Hematopoietic multipotent progenitor cell treated with erythropoietin and hydrocortisone succinate and interleukin-3 and kit ligand, for 8 days (in vitro differentiated cells): ENCODE measurements at regions not wholly inside any gene's neighbourhood (a gene's known extent, or its start where the extent isn't known, plus 50 kb on each side); places are given as distances from the start of the nearest gene placed in this dataset.
"Not testable (repeated sequence)": the region's sequence is repeated elsewhere in the genome, so short reads cannot be mapped to it uniquely, and the experiment has no call there.

ENCODE experiments used
- DNase-seq: peaks from one replicate; pipeline ENCODE4 v3.0.0-alpha.2; 2015

DNA sequence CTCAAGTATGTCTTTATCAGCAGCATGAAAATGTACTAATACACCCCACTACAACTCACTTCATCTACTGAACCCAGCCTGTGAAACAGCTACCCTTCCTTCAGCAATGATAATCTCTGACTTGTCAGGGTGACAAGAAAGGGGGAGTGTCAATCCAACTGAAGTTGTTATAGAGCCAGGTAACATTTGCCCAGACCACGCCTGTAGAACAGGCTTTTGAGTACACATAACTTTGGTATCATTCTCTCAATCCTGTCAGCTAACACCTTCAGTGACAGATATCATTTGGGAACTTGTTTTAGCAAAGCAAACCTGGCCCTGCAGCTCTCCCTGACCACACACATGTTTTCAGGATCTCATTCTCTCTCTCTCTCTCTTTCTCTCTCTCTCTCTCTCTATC lies 592.2 kb downstream of the SMARCA1 start:
- DNase-seq: no peak

DNA sequence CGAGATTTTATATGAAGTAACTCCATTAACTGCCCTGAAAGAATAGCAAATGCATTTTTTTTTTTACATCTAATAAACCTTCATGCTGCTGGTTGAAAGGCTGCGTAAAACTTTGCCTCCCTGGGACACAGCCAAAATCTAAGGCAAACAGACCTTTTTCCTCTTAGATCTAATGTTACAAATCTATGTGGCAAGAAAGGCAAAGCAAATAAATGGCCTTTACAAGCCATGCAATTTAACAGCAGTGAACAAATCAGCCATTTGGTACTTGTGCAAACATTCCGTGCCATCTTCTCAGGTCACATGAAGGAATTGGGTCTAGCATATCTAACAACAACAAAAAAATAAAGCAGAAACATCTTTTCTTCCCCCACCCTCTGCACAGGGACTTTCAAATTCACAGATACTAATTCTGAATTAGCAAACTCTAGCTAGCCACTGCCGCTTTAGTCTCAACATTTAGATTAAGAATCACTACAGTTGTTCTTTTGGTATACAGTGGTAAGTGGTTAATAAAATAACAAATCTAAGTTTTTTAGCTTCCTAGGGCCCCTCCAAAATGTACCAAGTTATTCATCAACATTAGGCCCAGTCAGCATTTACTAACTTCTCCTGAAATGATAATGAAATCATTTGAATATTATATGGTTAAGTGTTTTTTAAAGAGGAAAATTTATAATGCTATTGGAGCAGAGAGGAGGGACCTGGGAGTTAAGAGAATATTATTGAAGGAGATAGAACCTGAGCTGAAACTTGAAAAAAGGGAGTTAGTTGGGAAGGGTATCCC lies 593.8 kb downstream of the SMARCA1 start:
- no peak for DNase-seq

DNA sequence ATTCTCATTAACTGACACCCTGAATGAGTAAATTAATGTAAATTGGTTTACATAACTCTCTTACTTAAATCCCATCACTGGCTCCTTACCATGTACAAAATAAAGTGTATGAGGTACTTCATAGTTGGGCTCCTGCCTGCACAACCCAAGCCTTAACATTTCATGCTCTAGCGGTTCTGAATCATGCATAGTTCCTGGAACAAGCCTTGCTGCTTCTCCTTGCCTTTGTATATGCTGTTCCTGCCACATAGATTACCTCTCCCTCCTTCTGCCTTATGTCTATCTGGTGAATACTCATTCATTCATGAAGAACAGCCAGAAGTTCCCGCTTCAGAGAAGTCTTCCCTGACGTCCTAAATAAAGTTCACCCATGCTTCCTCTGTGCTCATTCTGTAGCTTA lies 594.7 kb downstream of the SMARCA1 start:
- DNase-seq: no peak

DNA sequence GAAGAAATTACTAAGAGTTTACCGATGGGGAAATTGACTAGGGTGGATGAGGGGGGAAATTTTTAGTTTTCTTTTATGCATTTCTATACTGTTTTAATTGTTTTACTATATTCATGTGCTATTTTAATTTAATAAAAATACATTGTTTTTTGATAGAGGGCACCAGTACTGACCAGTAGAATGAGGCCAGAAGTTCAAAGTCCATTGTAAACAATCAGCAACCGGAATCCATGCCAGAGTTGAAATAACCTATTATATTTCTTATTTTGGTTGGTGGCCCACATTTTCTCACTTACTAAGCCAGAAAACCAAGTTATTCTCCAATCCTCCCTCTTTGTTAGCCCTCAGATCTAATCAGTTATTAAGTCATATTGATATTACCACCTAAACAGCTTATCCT lies 595.9 kb downstream of the SMARCA1 start:
- no peak for DNase-seq

DNA sequence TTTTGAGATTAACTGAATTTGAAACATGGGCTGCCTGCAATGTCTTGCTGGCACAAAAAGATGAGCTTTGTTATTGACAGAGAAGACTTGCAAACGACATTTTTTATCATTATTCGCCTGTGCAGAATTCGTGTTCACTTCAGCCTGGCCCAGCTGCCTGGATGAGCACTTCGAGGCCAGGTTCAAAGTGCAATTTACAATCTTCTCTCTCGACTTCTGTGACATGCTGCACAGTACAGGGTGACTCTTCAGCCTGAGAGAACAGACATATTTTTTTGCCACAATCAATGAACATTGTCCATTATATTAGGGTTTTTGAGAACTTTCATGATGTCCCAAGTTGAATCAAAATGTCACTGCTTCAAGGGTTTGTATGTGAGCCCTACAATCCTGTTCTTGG lies 616.5 kb downstream of the SMARCA1 start:
- no peak for DNase-seq

DNA sequence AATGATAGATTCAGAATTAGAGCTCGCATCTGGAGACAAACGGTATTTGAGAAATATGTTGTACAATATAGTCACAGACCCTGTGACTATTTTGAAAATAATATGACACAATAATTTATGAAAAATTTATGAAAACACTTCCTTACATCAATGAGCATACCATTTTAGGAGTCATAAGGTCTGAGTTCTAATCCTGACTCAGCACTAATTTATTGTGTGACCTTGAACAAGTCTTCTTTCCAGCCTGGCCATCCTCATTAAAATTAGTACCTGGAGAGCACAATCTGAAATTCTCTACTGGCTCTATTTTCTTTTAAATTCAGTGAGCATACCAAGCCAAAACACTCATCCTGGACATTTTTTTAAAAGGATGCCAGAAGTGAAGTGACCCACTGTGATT lies 622.3 kb downstream of the SMARCA1 start:
- no peak for DNase-seq

DNA sequence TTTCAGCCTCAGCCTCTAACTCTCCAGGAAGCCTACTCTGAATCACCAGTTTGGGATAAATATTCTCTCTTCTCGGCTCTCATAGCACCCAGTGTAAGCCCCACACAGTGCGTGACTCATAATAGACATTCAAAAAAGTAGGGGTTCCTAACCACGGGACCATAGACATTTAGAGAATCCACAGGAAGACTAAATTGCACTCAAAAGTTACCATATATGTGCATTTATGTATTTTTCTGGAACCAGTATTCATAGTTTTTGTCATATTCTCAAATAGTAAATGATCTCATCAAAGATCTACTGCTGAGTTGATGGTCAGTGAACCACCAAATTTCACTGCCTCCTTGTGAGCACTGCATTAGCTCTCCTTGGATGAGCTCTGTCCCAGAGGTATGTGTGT lies 625.7 kb downstream of the SMARCA1 start:
- DNase-seq: no peak

DNA sequence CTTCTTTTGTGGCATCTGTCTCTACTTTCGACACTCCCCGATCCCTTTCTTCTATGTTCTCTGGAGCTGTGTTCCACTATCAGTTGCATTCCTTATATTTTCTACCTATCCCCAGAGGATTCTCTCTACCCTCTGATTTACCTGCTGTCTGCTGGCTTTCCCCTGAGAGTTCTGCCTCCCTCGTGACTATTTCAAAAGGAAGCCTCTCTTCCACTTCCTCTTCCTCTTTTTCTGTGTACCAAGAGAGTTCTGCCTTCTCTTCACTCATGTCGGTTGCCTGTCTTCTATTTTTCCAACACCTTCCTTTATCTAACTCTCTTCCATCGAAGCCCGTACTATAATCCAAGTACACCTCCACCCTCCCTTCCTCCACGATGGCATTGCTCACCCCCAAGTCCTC lies 631.7 kb downstream of the SMARCA1 start:
- no peak for DNase-seq

DNA sequence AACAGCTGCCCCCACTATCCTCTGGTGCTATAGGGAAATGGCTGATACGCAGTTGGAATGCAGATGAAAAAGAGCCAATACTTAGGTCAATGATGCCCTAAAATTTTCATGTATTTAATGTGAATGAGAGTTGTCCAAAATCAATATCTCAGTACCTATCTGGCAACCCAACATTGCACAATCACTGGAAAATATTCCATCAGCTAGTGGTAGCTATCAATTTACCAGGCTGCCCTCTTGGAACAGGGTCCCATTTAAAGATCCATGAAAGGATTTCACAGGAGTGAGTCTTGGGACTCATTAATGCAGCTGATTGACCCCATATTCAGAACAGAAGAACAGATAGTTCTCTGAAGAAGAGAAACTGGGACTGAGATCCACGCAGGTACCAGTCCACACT lies 638.9 kb downstream of the SMARCA1 start:
- DNase-seq: no peak

DNA sequence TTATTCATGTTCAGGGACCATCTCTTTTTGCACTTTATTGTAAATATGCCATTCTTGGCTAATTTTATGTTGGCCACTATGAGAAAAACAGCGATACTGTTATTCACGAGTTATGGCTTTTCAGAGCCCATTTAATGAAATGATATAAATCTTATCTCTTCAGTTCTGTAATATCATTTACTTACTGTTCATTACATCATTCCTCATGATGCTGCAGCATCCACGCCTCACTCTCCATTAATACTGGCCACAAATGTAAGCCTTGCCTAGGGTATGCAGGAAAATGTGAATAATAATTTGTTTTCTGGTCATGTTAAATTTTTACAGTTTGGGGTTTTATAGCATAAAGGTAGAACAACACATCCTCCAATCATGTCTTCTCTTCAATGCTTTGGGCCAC lies 639.6 kb downstream of the SMARCA1 start:
- DNase-seq: no peak

DNA sequence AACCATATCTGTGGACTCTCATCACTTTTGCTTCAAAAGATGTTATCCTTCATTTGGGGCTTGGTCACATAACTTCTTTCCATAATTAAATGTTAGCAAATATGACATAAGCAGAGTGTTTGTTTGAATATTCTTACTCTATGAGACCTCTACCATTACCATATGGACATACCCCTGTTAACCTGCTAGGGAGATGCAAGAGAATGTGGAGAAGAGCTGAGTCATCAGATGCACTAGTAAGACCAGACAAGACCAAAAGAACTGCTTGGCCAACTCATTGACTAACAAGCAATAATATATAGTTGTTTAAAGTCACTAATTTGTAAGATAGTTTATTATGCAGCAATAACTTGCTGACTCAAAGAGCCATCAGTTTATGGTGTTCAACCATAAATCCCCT lies 652.9 kb downstream of the SMARCA1 start:
- DNase-seq: no peak

DNA sequence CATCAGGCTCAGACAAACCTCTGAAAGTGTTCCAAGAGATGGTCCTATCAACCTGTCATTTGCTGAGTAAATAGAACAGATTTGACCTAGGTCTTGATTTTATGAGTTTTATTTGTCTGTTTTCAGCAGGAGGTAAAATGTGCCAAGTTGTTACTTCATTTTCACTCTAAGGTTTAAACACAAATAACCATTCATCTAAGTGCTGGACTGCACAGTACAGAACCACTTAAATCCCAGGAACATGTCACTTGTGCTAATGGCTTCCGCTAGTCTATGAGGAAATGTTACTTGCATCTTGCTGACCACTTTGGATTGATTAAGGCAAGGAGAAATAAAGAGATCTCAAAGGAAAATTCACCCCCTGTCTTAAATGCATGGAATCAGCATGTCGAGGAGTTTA lies 660.7 kb downstream of the SMARCA1 start:
- no peak for DNase-seq

DNA sequence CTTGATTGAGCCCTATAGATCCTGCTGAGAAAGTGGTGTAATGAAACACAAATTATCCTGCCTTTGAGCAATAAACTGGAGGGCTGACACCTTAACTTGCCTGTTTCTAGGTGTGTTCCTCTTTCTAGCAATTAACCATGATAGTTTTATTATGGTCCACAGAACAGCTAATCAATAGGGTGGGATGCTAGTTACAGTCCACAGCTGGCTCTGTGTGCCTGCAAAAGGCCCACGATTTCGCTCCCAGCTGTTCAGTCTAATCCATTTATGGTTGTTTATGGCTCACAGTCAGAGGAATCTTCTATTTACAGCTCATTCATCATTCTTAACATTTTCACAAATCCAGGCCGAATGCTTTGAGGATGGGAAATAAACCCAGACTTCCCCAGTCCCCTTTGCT lies 674.9 kb downstream of the SMARCA1 start:
- no peak for DNase-seq

DNA sequence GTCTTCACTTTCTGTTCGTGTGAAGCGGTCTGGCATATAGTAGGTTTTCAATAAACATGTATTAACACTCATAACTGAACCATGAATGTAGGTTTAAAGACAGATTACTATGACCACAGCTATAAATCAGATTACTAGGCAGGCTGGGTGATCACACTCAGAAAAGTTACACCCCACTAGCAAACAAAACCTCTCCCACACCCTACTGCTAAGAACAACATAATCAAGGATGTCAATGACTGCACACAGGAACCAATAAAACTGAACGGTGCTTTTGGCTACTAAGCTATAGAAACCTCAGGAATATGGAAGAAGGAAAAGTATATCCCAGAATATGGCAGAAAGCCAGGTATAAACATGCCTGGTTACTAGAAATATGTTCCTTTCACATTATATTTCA lies 676.9 kb downstream of the SMARCA1 start:
- no peak for DNase-seq

DNA sequence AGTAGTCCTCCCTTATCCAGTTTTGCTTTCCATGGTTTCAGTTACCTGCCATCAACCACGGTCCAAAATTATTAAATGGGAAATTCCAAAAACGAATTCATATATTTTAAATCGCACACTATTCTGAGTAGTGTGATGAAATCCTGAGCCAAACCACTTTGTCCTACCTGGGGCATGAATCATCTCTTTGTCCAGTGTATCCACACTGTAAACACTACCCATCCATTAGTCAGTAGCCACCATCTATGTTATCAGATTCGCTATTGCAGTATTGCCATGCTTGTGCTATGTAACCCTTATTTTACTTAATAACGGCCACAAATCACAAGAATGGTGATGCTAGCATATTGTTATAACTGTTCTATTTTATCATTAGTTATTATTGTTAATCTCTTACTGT lies 704.6 kb downstream of the SMARCA1 start:
- DNase-seq: no peak

DNA sequence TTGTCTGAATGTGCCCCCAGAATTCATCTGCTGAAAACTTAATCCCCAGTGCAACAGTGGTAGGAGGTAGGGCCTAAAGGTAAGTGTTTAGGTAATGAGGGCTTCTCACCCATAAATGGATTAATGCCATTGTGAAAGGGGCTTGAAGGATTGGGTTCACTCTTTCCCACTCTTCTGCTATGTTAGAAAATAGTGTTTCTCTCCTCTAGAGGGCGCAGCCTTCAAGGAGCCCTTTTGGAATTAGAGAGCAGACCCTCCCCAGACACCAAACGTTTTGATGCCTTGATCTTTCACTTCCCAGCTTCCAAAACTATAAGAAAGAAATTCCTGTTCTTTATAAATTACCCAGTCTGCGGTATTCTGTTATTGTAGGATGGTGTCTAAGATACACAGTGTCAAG lies 706.4 kb downstream of the SMARCA1 start:
- no peak for DNase-seq

DNA sequence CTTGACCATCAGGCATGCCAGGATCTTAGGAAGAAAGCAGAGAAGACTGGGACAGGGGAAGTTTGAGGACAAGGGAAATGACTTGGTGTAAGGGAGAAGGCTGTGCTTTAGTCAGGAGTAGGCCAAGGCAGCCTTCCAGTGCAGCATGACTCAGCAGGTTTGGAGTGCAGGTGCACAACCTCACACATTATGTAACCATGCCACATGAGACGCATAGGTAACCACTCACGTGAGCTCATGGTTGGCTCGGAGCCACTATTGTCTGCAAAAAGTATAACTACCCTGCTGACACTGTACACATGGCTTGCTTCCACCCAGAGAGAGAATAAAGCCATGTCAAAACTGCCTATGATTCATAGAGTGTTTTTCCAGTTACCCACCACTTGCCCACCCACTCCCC lies 715.9 kb downstream of the SMARCA1 start:
- no peak for DNase-seq

DNA sequence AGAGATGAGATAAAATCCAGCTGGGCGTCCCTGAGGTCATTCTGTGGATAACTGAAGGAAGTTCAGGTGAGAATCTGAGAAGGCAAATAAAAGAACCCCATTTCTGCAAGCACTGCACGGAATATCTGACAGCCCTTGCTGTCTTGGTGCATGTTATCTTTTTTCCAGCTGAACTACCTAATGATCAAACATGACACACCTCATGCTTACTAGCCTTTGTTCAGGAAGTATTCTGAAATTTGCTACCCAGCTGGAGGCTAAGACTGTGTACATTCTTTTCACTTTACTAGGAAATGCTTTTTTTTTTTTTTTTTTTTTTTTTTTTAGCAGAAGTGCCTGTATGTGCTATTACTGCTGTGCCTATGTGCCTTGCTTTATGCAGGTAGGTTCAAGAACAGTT lies 718.1 kb downstream of the SMARCA1 start:
- DNase-seq: no peak

DNA sequence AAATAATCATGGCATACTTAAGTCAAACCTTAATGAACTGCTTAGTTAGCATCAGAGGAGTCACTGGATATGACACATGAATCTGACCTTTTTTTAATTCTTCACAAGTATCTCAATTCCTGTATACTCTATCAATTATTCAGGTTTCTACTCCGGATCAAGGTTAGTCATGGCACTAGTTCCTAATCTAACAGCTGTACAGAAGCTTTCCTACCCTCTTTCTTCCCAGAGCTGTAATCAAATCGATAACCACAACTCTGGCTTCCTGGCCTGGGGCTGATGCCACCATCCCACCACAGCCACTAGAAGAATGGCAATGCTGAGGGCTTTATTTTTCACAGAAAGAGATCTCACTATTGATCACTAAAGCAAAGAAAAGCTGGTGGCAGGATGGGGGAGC lies 718.5 kb downstream of the SMARCA1 start:
- no peak for DNase-seq

DNA sequence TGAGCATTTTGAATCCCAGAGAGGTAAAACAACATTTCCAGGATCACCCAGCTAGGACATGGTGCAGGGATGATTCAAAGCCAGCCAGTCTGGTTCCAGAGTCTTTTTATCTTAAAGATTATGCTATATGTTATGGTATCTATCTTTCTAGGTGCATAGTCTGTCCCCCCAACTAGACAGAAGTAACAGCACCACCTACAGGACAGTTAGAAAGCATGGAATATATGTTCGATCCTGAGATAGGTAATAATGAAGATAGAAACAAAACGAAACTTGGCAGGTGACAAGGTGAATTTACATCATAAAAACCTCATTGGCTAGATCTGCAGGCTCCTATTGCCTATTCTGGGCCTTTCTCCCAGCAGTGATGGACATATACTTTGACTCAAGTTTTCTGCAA lies 723.2 kb downstream of the SMARCA1 start:
- DNase-seq: no peak

DNA sequence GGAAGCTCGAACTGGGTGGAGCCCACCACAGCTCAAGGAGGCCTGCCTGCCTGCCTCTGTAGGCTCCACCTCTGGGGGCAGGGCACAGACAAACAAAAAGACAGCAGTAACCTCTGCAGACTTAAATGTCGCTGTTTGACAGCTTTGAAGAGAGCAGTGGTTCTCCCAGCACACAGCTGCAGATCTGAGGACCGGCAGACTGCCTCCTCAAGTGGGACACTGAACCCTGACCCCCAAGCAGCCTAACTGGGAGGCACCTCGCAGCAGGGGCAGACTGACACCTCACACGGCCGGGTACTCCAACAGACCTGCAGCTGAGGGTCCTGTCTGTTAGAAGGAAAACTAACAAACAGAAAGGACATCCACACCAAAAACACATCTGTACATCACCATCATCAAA lies 730.9 kb upstream of the ACTRT1 start:
- not testable (repeated sequence) for DNase-seq

DNA sequence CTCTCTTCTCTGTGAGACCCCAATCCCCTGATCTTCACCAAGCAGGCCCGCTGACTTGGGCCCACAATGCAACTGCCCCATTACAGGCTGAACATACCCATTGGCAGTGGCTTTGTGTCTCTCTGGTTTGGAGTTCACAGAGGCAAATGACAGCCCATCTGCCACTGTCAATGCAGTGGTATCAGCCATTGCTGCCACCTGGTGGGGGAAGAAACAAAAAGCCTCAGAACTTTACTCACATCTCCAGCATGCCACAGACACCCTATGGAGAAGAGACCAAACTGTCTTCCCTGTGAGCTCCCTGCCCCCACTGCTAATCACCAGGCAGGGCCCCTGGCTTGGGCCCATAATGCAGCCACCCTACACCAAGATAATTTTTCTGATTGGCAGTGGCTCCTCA lies 729.3 kb upstream of the ACTRT1 start:
- DNase-seq: no peak

DNA sequence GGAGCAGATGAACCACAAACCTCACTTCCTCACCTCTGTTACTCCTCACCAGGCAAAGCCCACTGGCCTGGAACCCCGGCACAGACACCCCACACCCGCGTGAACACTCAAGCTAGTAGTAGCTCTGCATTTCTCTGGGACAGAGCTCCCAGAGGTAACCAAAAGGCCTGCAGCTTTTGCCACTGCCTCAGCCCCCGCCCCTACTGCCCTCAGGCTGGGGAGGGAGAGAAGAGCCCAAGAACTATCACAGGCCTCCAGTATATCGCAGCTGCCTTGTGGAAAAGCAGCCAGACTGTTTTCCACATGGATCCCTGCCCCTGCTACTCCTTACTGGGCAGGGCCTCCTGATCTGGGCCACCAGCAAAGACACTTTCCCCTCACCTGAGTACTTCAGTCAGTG lies 728.7 kb upstream of the ACTRT1 start:
- no peak for DNase-seq

DNA sequence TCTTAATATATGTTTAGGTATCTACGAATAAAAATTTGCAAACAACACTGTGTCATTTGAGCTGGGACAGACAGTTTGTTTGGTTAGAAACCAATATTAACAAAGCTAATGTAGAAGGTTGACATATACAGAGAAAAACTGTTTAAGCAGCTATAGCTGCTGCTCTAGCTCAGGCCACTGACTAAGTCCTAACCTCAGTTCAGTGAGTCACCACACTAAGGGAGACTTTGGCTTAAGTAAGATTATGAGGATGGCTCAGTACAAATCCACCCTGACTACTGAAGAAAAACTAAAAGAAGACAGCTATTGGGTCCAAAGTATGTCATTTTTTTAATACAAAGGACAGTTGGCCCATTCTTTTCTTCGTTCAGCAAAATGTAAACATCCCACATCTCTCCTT lies 717.3 kb upstream of the ACTRT1 start:
- DNase-seq: no peak

DNA sequence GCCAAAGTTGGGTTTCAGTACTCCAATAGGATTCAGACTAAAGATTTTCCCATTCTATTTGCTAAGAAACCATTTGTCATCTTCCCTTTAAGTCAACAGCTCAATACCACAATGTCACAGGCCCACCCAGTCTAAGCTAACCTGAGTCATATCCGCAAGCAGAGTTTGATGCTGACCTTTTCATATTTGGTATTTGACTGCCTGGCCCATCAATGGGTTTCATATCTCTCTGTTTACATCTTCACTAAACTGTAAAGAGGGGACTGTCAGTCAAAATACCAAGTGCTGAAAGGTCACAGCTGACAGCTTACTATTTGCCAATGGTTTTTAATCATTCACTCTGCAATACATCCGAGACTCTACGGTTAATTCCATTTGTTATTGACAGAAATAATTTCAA lies 707.5 kb upstream of the ACTRT1 start:
- DNase-seq: no peak

DNA sequence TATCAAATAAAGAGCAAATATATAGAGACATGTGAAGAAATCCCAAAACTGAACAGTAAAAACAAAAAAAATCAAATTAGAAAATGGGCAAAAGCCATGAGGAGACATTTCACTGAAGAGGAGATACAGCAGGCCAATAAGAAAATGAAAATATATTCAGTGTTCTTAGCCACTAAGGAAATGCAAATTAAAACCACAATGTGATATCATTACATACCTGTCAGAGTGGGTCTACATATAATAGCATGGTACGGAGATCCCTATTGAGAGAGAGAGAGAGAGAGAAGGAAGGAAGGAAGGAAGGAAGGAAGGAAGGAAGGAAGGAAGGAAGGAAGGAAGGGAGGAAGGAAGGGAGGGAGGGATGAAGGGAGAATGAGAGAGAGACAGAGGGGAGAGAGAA lies 707.0 kb upstream of the ACTRT1 start:
- DNase-seq: no peak
